Breast epithelium (tissue), 4 donors: ENCODE measurements at regions not wholly inside any gene's neighbourhood (a gene's known extent, or its start where the extent isn't known, plus 50 kb on each side); places are given as distances from the start of the nearest gene placed in this dataset.

Experiments
- DNase-seq, 2 donors: peaks; one replicate each; pipeline ENCODE4 v3.0.0-alpha.2; 2019; ENCODE audit warnings: low spot score in 2 of 2
- H3K27ac ChIP-seq, 2 donors: fragments of 200-600 bp; sonication (generic) in 1 of 2; one replicate each; pipeline ENCODE4 v1.5.1; 2016 to 2019; ENCODE audit warnings: mild to moderate bottlenecking in 1 of 2
- H3K27me3 ChIP-seq, 2 donors: fragments of 200-600 bp; sonication (generic) in 1 of 2; one replicate each; pipeline versions ENCODE4 v1.5.1 to v1.6.0; 2017 to 2019; ENCODE audit warnings: control low read depth in 1 of 2, mild to moderate bottlenecking in 1 of 2
- H3K36me3 ChIP-seq: fragments of 200-600 bp; one replicate; pipeline ENCODE4 v1.5.1; 2019
- H3K4me1 ChIP-seq, 2 donors: fragments of 200-600 bp; sonication (generic); one replicate each; pipeline ENCODE4 v1.5.1; 2016 to 2019; ENCODE audit warnings: control low read depth in 1 of 2
- H3K4me3 ChIP-seq, 3 donors: fragments of 200-600 bp; sonication (generic); 1 replicate in 2 of 3; 2 replicates in 1 of 3; pipeline ENCODE4 v1.5.1; 2016 to 2019; ENCODE audit warnings: mild to moderate bottlenecking in 3 of 3, moderate library complexity in 2 of 3
- H3K9me3 ChIP-seq, 2 donors: fragments of 200-600 bp; sonication (generic) in 1 of 2; one replicate each; pipeline ENCODE4 v1.5.1; 2016 to 2019; ENCODE audit warnings: control low read depth in 1 of 2
- CTCF ChIP-seq, 3 donors: fragments of 450-650 bp; IDR thresholded peaks; one replicate each; pipeline ENCODE4 v1.5.1; 2016 to 2017; ENCODE audit warnings: antibody characterized with exemption in 3 of 3, mild to moderate bottlenecking in 3 of 3, moderate library complexity in 3 of 3
- POLR2A ChIP-seq: fragments of 450-650 bp; IDR thresholded peaks from one replicate; pipeline ENCODE4 v1.6.1; 2016; ENCODE audit warnings: antibody characterized with exemption, mild to moderate bottlenecking, moderate library complexity
- POLR2AphosphoS5 ChIP-seq, 3 donors: sonication (generic); formaldehyde crosslinking; IDR thresholded peaks; one replicate each; pipeline ENCODE4 v1.6.1; 2017; ENCODE audit warnings: antibody characterized with exemption in 3 of 3
- intact Hi-C: fragments of 100-400 bp; cut with DNase I; formaldehyde crosslinking; loops from one replicate; pipeline ENCODE4 v1.15.1; 2023; ENCODE audit warnings: low total_unique reads

GRCh38 chr2:67707896-67708295, 310.8 kb downstream of the ETAA1 start:
- no peaks in the 10 kb centered on the region for H3K27me3 ChIP-seq
- H3K36me3 ChIP-seq, result no peaks in the 10 kb centered on the region
- no peaks in the 10 kb centered on the region for H3K9me3 ChIP-seq
- intact Hi-C loops, result no loop called here
- H3K4me1 ChIP-seq, result no peaks in the 10 kb centered on the region
- TF ChIP-seq POLR2A (no peak), POLR2AphosphoS5 (IDR thresholded peaks at IDR 0.05) (no peak), CTCF (IDR thresholded peaks at IDR 0.05) (no peak)
- no peak overlapping the region for H3K27ac ChIP-seq
- H3K4me3 ChIP-seq, result no peak overlapping the region
- no peak for DNase-seq

DNA sequence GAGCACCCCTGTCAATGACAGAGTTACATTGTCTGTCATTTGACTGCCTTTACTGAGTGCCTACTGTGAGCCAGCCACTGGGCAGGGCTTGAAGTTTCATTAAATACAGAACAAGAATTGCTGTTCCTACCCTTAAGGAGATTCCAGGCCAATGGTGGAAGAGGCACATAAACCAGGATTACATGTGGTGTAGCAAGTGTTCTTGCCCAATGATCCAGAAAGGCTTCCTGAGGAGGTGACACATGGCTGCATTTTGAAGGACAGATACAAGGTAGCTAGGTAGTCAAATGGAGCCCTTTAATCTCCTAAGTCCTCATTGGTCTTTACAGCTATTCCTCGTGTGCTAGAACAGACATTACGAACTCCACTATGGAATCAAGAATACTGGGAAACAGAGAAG, 312.7 kb downstream of the ETAA1 start:
- Histone ChIP-seq H3K36me3 (no peaks in the 10 kb centered on the region), H3K4me3 (no peak overlapping the region), H3K27ac (no peak overlapping the region), H3K27me3 (no peaks in the 10 kb centered on the region), H3K4me1 (no peaks in the 10 kb centered on the region), H3K9me3 (no peaks in the 10 kb centered on the region)
- TF ChIP-seq CTCF (IDR thresholded peaks at IDR 0.05) (no peak), POLR2A (no peak), POLR2AphosphoS5 (IDR thresholded peaks at IDR 0.05) (no peak)
- no peak for DNase-seq
- intact Hi-C loops, result no loop called here

DNA sequence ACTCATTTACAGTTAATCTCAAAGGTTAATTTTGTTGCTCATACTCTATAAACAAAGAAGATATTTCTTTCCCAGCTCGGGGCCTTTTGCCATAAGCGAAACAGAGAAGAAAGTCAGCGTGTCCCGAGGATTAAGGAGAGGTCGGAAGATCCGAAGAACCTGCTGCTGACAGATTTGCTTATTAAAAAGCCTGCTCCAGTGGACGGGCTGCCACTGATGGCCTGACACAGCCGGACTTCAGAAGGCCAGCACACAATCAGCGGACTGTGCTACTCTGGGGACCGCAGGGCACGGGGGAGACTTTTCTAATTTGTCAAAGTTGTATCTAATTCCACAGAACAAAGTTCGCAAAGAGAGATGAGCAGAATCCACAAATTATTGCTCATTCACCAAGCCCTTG, 315.4 kb downstream of the ETAA1 start:
- H3K4me3 ChIP-seq, result no peak overlapping the region
- H3K27ac ChIP-seq, result no peak overlapping the region
- intact Hi-C loops, result no loop called here
- TF ChIP-seq POLR2AphosphoS5 (IDR thresholded peaks at IDR 0.05) (no peak), POLR2A (no peak), CTCF (IDR thresholded peaks at IDR 0.05) (no peak)
- no peaks in the 10 kb centered on the region for H3K36me3 ChIP-seq
- H3K4me1 ChIP-seq, result no peaks in the 10 kb centered on the region
- H3K9me3 ChIP-seq, result no peaks in the 10 kb centered on the region
- H3K27me3 ChIP-seq, result no peaks in the 10 kb centered on the region
- DNase-seq, result no peak

- H3K27me3 ChIP-seq, result no peaks in the 10 kb centered on the region
- no peak overlapping the region for H3K4me3 ChIP-seq
- no peaks in the 10 kb centered on the region for H3K4me1 ChIP-seq
- H3K27ac ChIP-seq, result no peak overlapping the region
- TF ChIP-seq POLR2AphosphoS5 (IDR thresholded peaks at IDR 0.05) (no peak), POLR2A (no peak), CTCF (IDR thresholded peaks at IDR 0.05) (no peak)
- DNase-seq, result no peak
- no peaks in the 10 kb centered on the region for H3K36me3 ChIP-seq
- intact Hi-C loops, result no loop called here
- no peaks in the 10 kb centered on the region for H3K9me3 ChIP-seq
These were observed 316.2 kb downstream of the ETAA1 start for GRCh38 chr2:67713376-67713775.

GRCh38 chr2:67716895-67717396, 319.8 kb downstream of the ETAA1 start:
- peaks cover 0 to 4% of the 10 kb centered on the region in 2 donors for H3K9me3 ChIP-seq
- H3K27me3 ChIP-seq, result no peaks in the 10 kb centered on the region
- no peaks in the 10 kb centered on the region for H3K4me1 ChIP-seq
- no peaks in the 10 kb centered on the region for H3K36me3 ChIP-seq
- intact Hi-C loops, result no loop called here
- no peak for DNase-seq
- no peak overlapping the region for H3K4me3 ChIP-seq
- no peak for TF ChIP-seq POLR2A
- TF ChIP-seq CTCF (IDR thresholded peaks at IDR 0.05), result no peak
- no peak for TF ChIP-seq POLR2AphosphoS5 (IDR thresholded peaks at IDR 0.05)
- H3K27ac ChIP-seq, result no peak overlapping the region
